Activated B cell treated with CpG ODN at 0.5 μM for 24 hours (primary cell): ENCODE measurements at regions not wholly inside any gene's neighbourhood (a gene's known extent, or its start where the extent isn't known, plus 50 kb on each side); places are given as distances from the start of the nearest gene placed in this dataset.

Experiments used
- ATAC-seq: fragments of 200-7000 bp; cut with Tn5 transposase; one replicate; pipeline ENCODE4 v1.10.0; 2021; ENCODE audit warnings: low read depth, mild to moderate bottlenecking, moderate library complexity
- CTCF ChIA-PET: fragments of 350-600 bp; sonication (Branson Sonifier 250); formaldehyde crosslinking; loops from one replicate; lab custom pipeline; 2021; ENCODE audit warnings: antibody characterized with exemption; lab: Charles Lee
- POLR2A ChIA-PET: fragments of 350-600 bp; sonication (Branson Sonifier 250); formaldehyde crosslinking; loops from one replicate; lab custom pipeline; 2021; ENCODE audit warnings: antibody characterized with exemption; lab: Charles Lee
- DNase-seq: peaks from one replicate; pipeline ENCODE4 v3.0.0; 2022
- H3K27ac Mint-ChIP-seq: one replicate; pipeline ENCODE4 v1.8.0; 2020; ENCODE audit warnings: mixed read lengths
- H3K27me3 Mint-ChIP-seq: one replicate; pipeline ENCODE4 v1.8.0; 2021; ENCODE audit warnings: mixed read lengths
- H3K36me3 Mint-ChIP-seq: one replicate; pipeline ENCODE4 v1.8.0; 2021; ENCODE audit warnings: low read depth, mixed read lengths
- H3K4me1 Mint-ChIP-seq: one replicate; pipeline ENCODE4 v1.8.0; 2021; ENCODE audit warnings: mixed read lengths
- H3K4me3 Mint-ChIP-seq: one replicate; pipeline ENCODE4 v1.8.0; 2020; ENCODE audit warnings: mild to moderate bottlenecking, mixed read lengths
- H3K9me3 Mint-ChIP-seq: one replicate; pipeline ENCODE4 v1.8.0; 2020; ENCODE audit warnings: mixed read lengths
- CTCF ChIP-seq: fragments of 200-600 bp; IDR thresholded peaks from one replicate; pipeline ENCODE4 v1.8.0; 2022; ENCODE audit warnings: antibody characterized with exemption, mild to moderate bottlenecking
- intact Hi-C: fragments of 100-400 bp; cut with micrococcal nuclease; formaldehyde crosslinking; loops from one replicate; pipeline ENCODE4 v1.15.1; 2024

- ChIA-PET POLR2A (no interaction called here), CTCF (no interaction called here)
- H3K27ac Mint-ChIP-seq, result no peak overlapping the region
- H3K4me1 Mint-ChIP-seq, result no peaks in the 10 kb centered on the region
- H3K9me3 Mint-ChIP-seq, result no peaks in the 10 kb centered on the region
- DNase-seq (no peak), ATAC-seq (no peak)
- no peak overlapping the region for H3K4me3 Mint-ChIP-seq
- TF ChIP-seq CTCF, result no peak
- no peaks in the 10 kb centered on the region for H3K36me3 Mint-ChIP-seq
- no peaks in the 10 kb centered on the region for H3K27me3 Mint-ChIP-seq
- intact Hi-C loops, result no loop called here
Measured at GRCh38 chr5:165076686-165077085, 1571.3 kb downstream of the MAT2B start.

- Mint-ChIP-seq H3K4me3 (no peak overlapping the region), H3K9me3 (no peaks in the 10 kb centered on the region), H3K36me3 (no peaks in the 10 kb centered on the region), H3K4me1 (no peaks in the 10 kb centered on the region), H3K27ac (no peak overlapping the region), H3K27me3 (no peaks in the 10 kb centered on the region)
- intact Hi-C loops, result no loop called here
- DNase-seq (no peak), ATAC-seq (no peak)
- POLR2A ChIA-PET, result no interaction called here
- no peak for TF ChIP-seq CTCF
- CTCF ChIA-PET, result no interaction called here
Measured at GRCh38 chr5:165079389-165079788, 1574.0 kb downstream of the MAT2B start.

GRCh38 chr5:165083394-165083793 is 1578.0 kb downstream of the MAT2B start:
- intact Hi-C loops, result no loop called here
- DNase-seq, result no peak
- TF ChIP-seq CTCF, result no peak
- Mint-ChIP-seq H3K4me1 (no peaks in the 10 kb centered on the region), H3K36me3 (no peaks in the 10 kb centered on the region), H3K27me3 (no peaks in the 10 kb centered on the region), H3K4me3 (no peak overlapping the region), H3K9me3 (no peaks in the 10 kb centered on the region), H3K27ac (no peak overlapping the region)
- ATAC-seq, result no peak
- ChIA-PET POLR2A (no interaction called here), CTCF (no interaction called here)

- H3K27ac Mint-ChIP-seq, result no peak overlapping the region
- no peaks in the 10 kb centered on the region for H3K36me3 Mint-ChIP-seq
Measured at GRCh38 chr5:165086465-165086864, 1581.0 kb downstream of the MAT2B start.

DNA sequence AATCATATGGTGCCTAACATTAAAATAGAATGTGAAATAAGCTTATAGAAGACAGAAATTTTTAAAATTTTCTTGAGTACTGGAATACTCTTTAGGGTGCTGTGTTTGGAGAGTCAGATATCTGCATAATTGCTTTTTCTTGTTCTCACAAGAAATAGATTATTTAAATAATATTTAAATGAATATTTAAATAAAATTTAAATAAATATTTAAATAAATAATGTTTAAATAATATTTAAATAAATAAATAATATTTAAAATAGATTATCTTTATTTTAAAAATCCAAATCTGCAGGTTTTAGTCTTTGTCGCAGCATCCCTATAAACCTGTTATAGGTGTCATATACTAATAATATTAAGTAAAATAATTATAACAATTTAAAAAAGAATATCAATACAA is 1589.4 kb downstream of the MAT2B start:
- H3K9me3 Mint-ChIP-seq, result peaks cover 11% of the 10 kb centered on the region
- no peaks in the 10 kb centered on the region for H3K4me1 Mint-ChIP-seq
- H3K27ac Mint-ChIP-seq, result no peak overlapping the region
- intact Hi-C loops, result no loop called here
- TF ChIP-seq CTCF, result no peak
- H3K4me3 Mint-ChIP-seq, result no peak overlapping the region
- no peaks in the 10 kb centered on the region for H3K36me3 Mint-ChIP-seq
- CTCF ChIA-PET, result no interaction called here
- POLR2A ChIA-PET, result no interaction called here
- DNase-seq, result no peak
- ATAC-seq, result no peak
- H3K27me3 Mint-ChIP-seq, result no peaks in the 10 kb centered on the region

More at GRCh38 chr5:165086465-165086864, 1581.0 kb downstream of the MAT2B start:
- ATAC-seq (no peak), DNase-seq (no peak)
- Mint-ChIP-seq H3K4me3 (no peak overlapping the region), H3K4me1 (no peaks in the 10 kb centered on the region), H3K27me3 (no peaks in the 10 kb centered on the region), H3K9me3 (no peaks in the 10 kb centered on the region)
- POLR2A ChIA-PET, result no interaction called here
- no peak for TF ChIP-seq CTCF
- CTCF ChIA-PET, result no interaction called here
- intact Hi-C loops, result no loop called here
